ENCODE measurements at regions not wholly inside any gene's neighbourhood (a gene's known extent, or its start where the extent isn't known, plus 50 kb on each side); places are given as distances from the start of the nearest gene placed in this dataset.

- Histone ChIP-seq H3K27ac (ENCODE audit: control insufficient read depth, insufficient read depth) (no peak overlapping the region), H3K4me2 (ENCODE audit: control insufficient read depth, insufficient read depth) (no peak overlapping the region), H3K9ac (ENCODE audit: control insufficient read depth, insufficient read depth, low read length) (no peak overlapping the region), H3K27me3 (replicated peaks in 1 of 2; ENCODE audit: control insufficient read depth in 2 of 2, insufficient read depth in 2 of 2, low read length in 1 of 2) (no peaks in the 10 kb centered on the region), H3K79me2 (ENCODE audit: control insufficient read depth, insufficient read depth, low read length) (no peaks in the 10 kb centered on the region), H3K4me3 (no peak overlapping the region), H3K4me1 (ENCODE audit: control insufficient read depth, insufficient read depth, low read length) (no peaks in the 10 kb centered on the region), H3K9me3 (replicated peaks; ENCODE audit: control insufficient read depth, insufficient read depth, low read length) (no peaks in the 10 kb centered on the region), H3K36me3 (ENCODE audit: control insufficient read depth in 2 of 2, insufficient read depth in 2 of 2, low read length in 1 of 2) (no peaks in the 10 kb centered on the region), H2AFZ (ENCODE audit: control insufficient read depth, low read depth, low read length) (no peak overlapping the region), H4K20me1 (ENCODE audit: control insufficient read depth, insufficient read depth) (no peaks in the 10 kb centered on the region)
- ATAC-seq (no peak), DNase-seq (ENCODE audit: low read depth, low spot score) (no peak), FAIRE-seq (no peak)
- intact Hi-C loops (cut with micrococcal nuclease; ENCODE audit: unreplicated experiment): no loop called here
- BruUV-seq (replicated peaks): no TSS peak
- ChIA-PET CTCF (interaction anchor here (0.9 kb wide), 1 partner anchor 26 kb away, joined by 4 read pairs; no protein-coding TSS in a partner anchor), SMC1A (ENCODE audit: uncharacterized antibody, unreplicated experiment) (no interaction called here), POLR2A (no interaction called here), RAD21 (ENCODE audit: unreplicated experiment) (no interaction called here)
- TF ChIP-seq SUZ12 (IDR thresholded peaks at IDR 0.05; ENCODE audit: unreplicated experiment) (no peak), ATF3 (IDR thresholded peaks at IDR 0.05; ENCODE audit: borderline replicate concordance, extremely low read depth, low read depth, low read length) (no peak), ZNF207 (IDR thresholded peaks at IDR 0.05; ENCODE audit: borderline replicate concordance) (no peak), IRF4 (IDR thresholded peaks at IDR 0.05; ENCODE audit: low read depth, low read length) (no peak), ZSCAN29 (IDR thresholded peaks at IDR 0.05) (no peak)
- WGBS (ENCODE audit: insufficient coverage, insufficient replicate concordance, low lambda C conversion rate, missing lambda C conversion rate): 0% methylated on average over 2 of the region's 2 CpGs
- in situ Hi-C loops (cut with MboI): no loop called here
Measured at GRCh38 chr2:123917241-123917640, 107.8 kb upstream of the CNTNAP5 start.

GRCh38 chr2:123928358-123928757, 96.7 kb upstream of the CNTNAP5 start:
- intact Hi-C loops (cut with micrococcal nuclease; ENCODE audit: unreplicated experiment) (no loop called here), in situ Hi-C loops (cut with MboI) (no loop called here)
- 2% methylated on average over 2 of the region's 2 CpGs for WGBS (ENCODE audit: insufficient coverage, insufficient replicate concordance, low lambda C conversion rate, missing lambda C conversion rate)
- Histone ChIP-seq H3K4me1 (ENCODE audit: control insufficient read depth, insufficient read depth, low read length) (no peaks in the 10 kb centered on the region), H4K20me1 (ENCODE audit: control insufficient read depth, insufficient read depth) (no peaks in the 10 kb centered on the region), H3K9me3 (replicated peaks; ENCODE audit: control insufficient read depth, insufficient read depth, low read length) (no peaks in the 10 kb centered on the region), H2AFZ (ENCODE audit: control insufficient read depth, low read depth, low read length) (no peak overlapping the region), H3K79me2 (ENCODE audit: control insufficient read depth, insufficient read depth, low read length) (no peaks in the 10 kb centered on the region), H3K36me3 (ENCODE audit: control insufficient read depth in 2 of 2, insufficient read depth in 2 of 2, low read length in 1 of 2) (no peaks in the 10 kb centered on the region), H3K4me3 (no peak overlapping the region), H3K27me3 (replicated peaks in 1 of 2; ENCODE audit: control insufficient read depth in 2 of 2, insufficient read depth in 2 of 2, low read length in 1 of 2) (no peaks in the 10 kb centered on the region), H3K4me2 (ENCODE audit: control insufficient read depth, insufficient read depth) (no peak overlapping the region), H3K9ac (ENCODE audit: control insufficient read depth, insufficient read depth, low read length) (no peak overlapping the region), H3K27ac (ENCODE audit: control insufficient read depth, insufficient read depth) (no peak overlapping the region)
- CTCF ChIA-PET: no interaction called here
- DNase-seq (ENCODE audit: low read depth, low spot score) (no peak), FAIRE-seq (no peak), ATAC-seq (no peak)
- POLR2A ChIA-PET: no interaction called here
- RAD21 ChIA-PET (ENCODE audit: unreplicated experiment): no interaction called here
- SMC1A ChIA-PET (ENCODE audit: uncharacterized antibody, unreplicated experiment): no interaction called here
- BruUV-seq (replicated peaks): no TSS peak
- no peak for TF ChIP-seq SUPT20H (IDR thresholded peaks at IDR 0.05; ENCODE audit: borderline replicate concordance, control insufficient read depth, low read depth, low read length)
- TF ChIP-seq SMARCA5 (IDR thresholded peaks at IDR 0.05): no peak
- TF ChIP-seq PML (IDR thresholded peaks at IDR 0.05; ENCODE audit: low read length): no peak
- no peak for TF ChIP-seq EP300 (IDR thresholded peaks at IDR 0.05; ENCODE audit: borderline replicate concordance in 1 of 2, control insufficient read depth in 1 of 2, low read depth in 2 of 2, low read length in 2 of 2)
- no peak for TF ChIP-seq PKNOX1 (IDR thresholded peaks at IDR 0.05)
- TF ChIP-seq IRF4 (IDR thresholded peaks at IDR 0.05; ENCODE audit: low read depth, low read length): no peak
- no peak for TF ChIP-seq CHD1 (IDR thresholded peaks at IDR 0.05; ENCODE audit: low read depth, low read length)
- no peak for TF ChIP-seq IRF3 (IDR thresholded peaks at IDR 0.05)
- TF ChIP-seq PRDM15 (CRISPR knock-in tag; IDR thresholded peaks at IDR 0.05): no peak
